ENCODE measurements at regions not wholly inside any gene's neighbourhood (a gene's known extent, or its start where the extent isn't known, plus 50 kb on each side); places are given as distances from the start of the nearest gene placed in this dataset.

- Histone ChIP-seq H4K20me1 (ENCODE audit: insufficient read depth, low read length) (no peaks in the 10 kb centered on the region), H3K27ac (ENCODE audit: low read length) (no peak overlapping the region), H3K36me3 (ENCODE audit: insufficient read depth, low read length) (no peaks in the 10 kb centered on the region), H3K4me1 (ENCODE audit: insufficient read depth, low read length) (no peaks in the 10 kb centered on the region), H3K4me2 (ENCODE audit: insufficient read depth, low read length) (no peak overlapping the region), H3K79me2 (ENCODE audit: insufficient read depth, low read length) (no peaks in the 10 kb centered on the region), H3K9me3 (ENCODE audit: insufficient read depth, low read length, severe bottlenecking) (no peaks in the 10 kb centered on the region), H3K4me3 (ENCODE audit: low read depth in 1 of 2, low read length in 2 of 2) (no peak overlapping the region), H3K9ac (ENCODE audit: low read depth, low read length) (no peak overlapping the region), H2AFZ (ENCODE audit: low read depth, low read length) (no peak overlapping the region), H3K27me3 (ENCODE audit: insufficient read depth, low read length, poor library complexity) (no peaks in the 10 kb centered on the region)
- ATAC-seq (ENCODE audit: insufficient read depth, low read depth): no peak
- TF ChIP-seq EZH2 (IDR thresholded peaks at IDR 0.05; ENCODE audit: borderline replicate concordance, low read depth, low read length, severe bottlenecking) (no peak), CTCF (IDR thresholded peaks at IDR 0.05; ENCODE audit: borderline replicate concordance, extremely low read depth, low read length, poor library complexity, severe bottlenecking) (no peak)
- no peak for DNase-seq
These were observed 151.3 kb upstream of the SULF2 start for GRCh38 chr20:47936612-47937011.

- TF ChIP-seq EZH2 (IDR thresholded peaks at IDR 0.05; ENCODE audit: borderline replicate concordance, low read depth, low read length, severe bottlenecking) (no peak), CTCF (IDR thresholded peaks at IDR 0.05; ENCODE audit: borderline replicate concordance, extremely low read depth, low read length, poor library complexity, severe bottlenecking) (no peak)
- Histone ChIP-seq H3K4me3 (ENCODE audit: low read depth in 1 of 2, low read length in 2 of 2) (no peak overlapping the region), H3K27ac (ENCODE audit: low read length) (no peak overlapping the region), H3K4me1 (ENCODE audit: insufficient read depth, low read length) (no peaks in the 10 kb centered on the region), H2AFZ (ENCODE audit: low read depth, low read length) (no peak overlapping the region), H3K36me3 (ENCODE audit: insufficient read depth, low read length) (no peaks in the 10 kb centered on the region), H3K79me2 (ENCODE audit: insufficient read depth, low read length) (no peaks in the 10 kb centered on the region), H3K27me3 (ENCODE audit: insufficient read depth, low read length, poor library complexity) (no peaks in the 10 kb centered on the region), H3K9ac (ENCODE audit: low read depth, low read length) (no peak overlapping the region), H3K9me3 (ENCODE audit: insufficient read depth, low read length, severe bottlenecking) (no peaks in the 10 kb centered on the region), H3K4me2 (ENCODE audit: insufficient read depth, low read length) (no peak overlapping the region), H4K20me1 (ENCODE audit: insufficient read depth, low read length) (no peaks in the 10 kb centered on the region)
- DNase-seq (no peak), ATAC-seq (ENCODE audit: insufficient read depth, low read depth) (no peak)
These were observed 149.5 kb upstream of the SULF2 start for GRCh38 chr20:47934761-47935160.

DNA sequence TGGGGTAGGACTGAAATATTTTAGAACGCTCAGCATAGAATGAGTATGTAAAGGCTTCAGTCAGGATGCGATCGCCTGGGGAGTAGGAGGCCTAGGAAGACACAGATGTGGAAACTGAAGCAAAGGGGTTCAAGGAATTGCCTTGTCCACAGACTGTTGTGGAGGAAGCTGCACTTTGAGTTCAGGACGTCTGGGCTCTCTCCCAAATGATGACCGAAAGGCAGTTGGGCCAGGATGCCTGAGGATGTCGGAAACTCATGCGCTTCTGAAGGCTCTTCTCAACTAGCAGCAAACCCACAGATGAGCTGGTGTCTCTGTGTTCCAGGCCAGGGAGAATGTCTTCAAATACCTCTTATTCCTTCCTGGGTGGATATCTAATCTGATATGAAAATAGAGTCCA is 146.2 kb upstream of the SULF2 start:
- Histone ChIP-seq H3K4me3 (ENCODE audit: low read depth in 1 of 2, low read length in 2 of 2) (no peak overlapping the region), H3K79me2 (ENCODE audit: insufficient read depth, low read length) (no peaks in the 10 kb centered on the region), H4K20me1 (ENCODE audit: insufficient read depth, low read length) (no peaks in the 10 kb centered on the region), H3K9me3 (ENCODE audit: insufficient read depth, low read length, severe bottlenecking) (no peaks in the 10 kb centered on the region), H3K4me2 (ENCODE audit: insufficient read depth, low read length) (no peak overlapping the region), H3K27ac (ENCODE audit: low read length) (no peak overlapping the region), H3K27me3 (ENCODE audit: insufficient read depth, low read length, poor library complexity) (no peaks in the 10 kb centered on the region), H3K4me1 (ENCODE audit: insufficient read depth, low read length) (no peaks in the 10 kb centered on the region), H2AFZ (ENCODE audit: low read depth, low read length) (no peak overlapping the region), H3K9ac (ENCODE audit: low read depth, low read length) (no peak overlapping the region), H3K36me3 (ENCODE audit: insufficient read depth, low read length) (no peaks in the 10 kb centered on the region)
- ATAC-seq (ENCODE audit: insufficient read depth, low read depth) (no peak), DNase-seq (no peak)
- TF ChIP-seq EZH2 (IDR thresholded peaks at IDR 0.05; ENCODE audit: borderline replicate concordance, low read depth, low read length, severe bottlenecking) (no peak), CTCF (IDR thresholded peaks at IDR 0.05; ENCODE audit: borderline replicate concordance, extremely low read depth, low read length, poor library complexity, severe bottlenecking) (no peak)

GRCh38 chr20:47931002-47931401 is 145.7 kb upstream of the SULF2 start:
- no peak overlapping the region for H3K4me2 ChIP-seq (ENCODE audit: insufficient read depth, low read length)
- H3K27me3 ChIP-seq (ENCODE audit: insufficient read depth, low read length, poor library complexity): no peaks in the 10 kb centered on the region
- no peaks in the 10 kb centered on the region for H3K4me1 ChIP-seq (ENCODE audit: insufficient read depth, low read length)
- H3K36me3 ChIP-seq (ENCODE audit: insufficient read depth, low read length): no peaks in the 10 kb centered on the region
- H3K27ac ChIP-seq (ENCODE audit: low read length): no peak overlapping the region
- no peaks in the 10 kb centered on the region for H3K79me2 ChIP-seq (ENCODE audit: insufficient read depth, low read length)
- DNase-seq (no peak), ATAC-seq (ENCODE audit: insufficient read depth, low read depth) (no peak)
- H2AFZ ChIP-seq (ENCODE audit: low read depth, low read length): no peak overlapping the region
- no peak overlapping the region for H3K9ac ChIP-seq (ENCODE audit: low read depth, low read length)
- TF ChIP-seq EZH2 (IDR thresholded peaks at IDR 0.05; ENCODE audit: borderline replicate concordance, low read depth, low read length, severe bottlenecking) (no peak), CTCF (IDR thresholded peaks at IDR 0.05; ENCODE audit: borderline replicate concordance, extremely low read depth, low read length, poor library complexity, severe bottlenecking) (no peak)
- no peak overlapping the region for H3K4me3 ChIP-seq (ENCODE audit: low read depth in 1 of 2, low read length in 2 of 2)
- no peaks in the 10 kb centered on the region for H3K9me3 ChIP-seq (ENCODE audit: insufficient read depth, low read length, severe bottlenecking)
- H4K20me1 ChIP-seq (ENCODE audit: insufficient read depth, low read length): no peaks in the 10 kb centered on the region
